Esophagus squamous epithelium (tissue), 5 donors: ENCODE measurements at regions not wholly inside any gene's neighbourhood (a gene's known extent, or its start where the extent isn't known, plus 50 kb on each side); places are given as distances from the start of the nearest gene placed in this dataset.

ENCODE experiments used
- DNase-seq: peaks from one replicate; lab custom pipeline; 2025; lab: John Stamatoyannopoulos, UW
- H3K27ac ChIP-seq, 4 donors: fragments of 200-600 bp; sonication (generic); one replicate each; pipeline ENCODE4 v1.5.1; 2016 to 2019; ENCODE audit warnings: mild to moderate bottlenecking in 1 of 4
- H3K27me3 ChIP-seq, 4 donors: fragments of 200-600 bp; sonication (generic); 1 replicate in 3 of 4; 2 replicates in 1 of 4; pipeline versions ENCODE4 v1.5.1 to v1.6.0; 2017 to 2021; ENCODE audit warnings: antibody characterized with exemption in 1 of 4
- H3K36me3 ChIP-seq, 3 donors: fragments of 200-600 bp; sonication (generic); one replicate each; pipeline ENCODE4 v1.5.1; 2016 to 2019
- H3K4me1 ChIP-seq, 3 donors: fragments of 200-600 bp; sonication (generic); one replicate each; pipeline ENCODE4 v1.5.1; 2017 to 2019
- H3K4me3 ChIP-seq, 4 donors: fragments of 200-600 bp; sonication (generic); 1 replicate in 3 of 4; 2 replicates in 1 of 4; pipeline ENCODE4 v1.5.1; 2016 to 2019; ENCODE audit warnings: mild to moderate bottlenecking in 2 of 4, moderate library complexity in 1 of 4
- H3K9me3 ChIP-seq, 3 donors: fragments of 200-600 bp; sonication (generic); one replicate each; pipeline ENCODE4 v1.5.1; 2016 to 2019
- CTCF ChIP-seq, 6 experiments: fragments of 450-650 bp in 4 of 6; fragments of 200-600 bp in 2 of 6; sonication (generic) in 2 of 6; IDR thresholded peaks; one replicate each; pipeline ENCODE4 v1.5.1; 2016 to 2019; ENCODE audit warnings: antibody characterized with exemption in 6 of 6, mild to moderate bottlenecking in 4 of 6, moderate library complexity in 4 of 6
- POLR2A ChIP-seq, 4 donors: fragments of 450-650 bp; IDR thresholded peaks; one replicate each; pipeline ENCODE4 v1.6.1; 2017; ENCODE audit warnings: antibody characterized with exemption in 4 of 4, mild to moderate bottlenecking in 4 of 4, moderate library complexity in 3 of 4
- WGBS, 2 donors: methylation state at CpG; one replicate each; pipeline ENCODE4 v1.1.5; 2018; 5-methylcytosine and 5-hydroxymethylcytosine counted together
- intact Hi-C: fragments of 100-400 bp; cut with DNase I; formaldehyde crosslinking; loops from one replicate; pipeline ENCODE4 v1.15.0; 2022
- donor health status: DM: yes; HTN: yes; CAD: no.

GRCh38 chr5:53815471-53815870, 255.0 kb downstream of the NDUFS4 start:
- Histone ChIP-seq H3K27me3 (no peaks in the 10 kb centered on the region), H3K4me1 (no peaks in the 10 kb centered on the region), H3K36me3 (no peaks in the 10 kb centered on the region), H3K9me3 (no peaks in the 10 kb centered on the region), H3K27ac (no peak overlapping the region), H3K4me3 (no peak overlapping the region)
- 92 to 100% methylated on average over 2 of the region's 2 CpGs for WGBS, 2 donors
- intact Hi-C loops = no loop called here
- DNase-seq = no peak
- TF ChIP-seq POLR2A (IDR thresholded peaks at IDR 0.05) = no peak
- no peak for TF ChIP-seq CTCF (IDR thresholded peaks at IDR 0.05)

- intact Hi-C loops = no loop called here
- Histone ChIP-seq H3K4me3 (no peak overlapping the region), H3K9me3 (no peaks in the 10 kb centered on the region), H3K4me1 (no peaks in the 10 kb centered on the region), H3K27ac (no peak overlapping the region), H3K27me3 (no peaks in the 10 kb centered on the region), H3K36me3 (no peaks in the 10 kb centered on the region)
- TF ChIP-seq CTCF (IDR thresholded peaks at IDR 0.05) (no peak), POLR2A (IDR thresholded peaks at IDR 0.05) (no peak)
- DNase-seq = no peak
These were observed 256.7 kb downstream of the NDUFS4 start for GRCh38 chr5:53817183-53817582.

GRCh38 chr5:53819482-53819881, 259.0 kb downstream of the NDUFS4 start:
- intact Hi-C loops = no loop called here
- H3K27ac ChIP-seq = no peak overlapping the region
- 84% methylated on average over 8 of the region's 8 CpGs; no CpG with 5 or more reads in 1 of the 2 donors for WGBS, 2 donors

GRCh38 chr5:53820119-53820801, 259.8 kb downstream of the NDUFS4 start:
- H3K36me3 ChIP-seq = no peaks in the 10 kb centered on the region
- H3K4me3 ChIP-seq = no peak overlapping the region
- intact Hi-C loops = no loop called here
- no peaks in the 10 kb centered on the region for H3K4me1 ChIP-seq
- H3K27ac ChIP-seq = no peak overlapping the region
- TF ChIP-seq POLR2A (IDR thresholded peaks at IDR 0.05) = no peak
- TF ChIP-seq CTCF (IDR thresholded peaks at IDR 0.05) = no peak
- WGBS, 2 donors = 48 to 77% methylated on average over 2 of the region's 2 CpGs
- no peak for DNase-seq
- H3K9me3 ChIP-seq = no peaks in the 10 kb centered on the region
- H3K27me3 ChIP-seq = no peaks in the 10 kb centered on the region

More at GRCh38 chr5:53819482-53819881, 259.0 kb downstream of the NDUFS4 start:
- Histone ChIP-seq H3K4me3 (no peak overlapping the region), H3K27me3 (no peaks in the 10 kb centered on the region), H3K9me3 (no peaks in the 10 kb centered on the region), H3K36me3 (no peaks in the 10 kb centered on the region), H3K4me1 (no peaks in the 10 kb centered on the region)
- no peak for DNase-seq
- TF ChIP-seq POLR2A (IDR thresholded peaks at IDR 0.05) = no peak
- TF ChIP-seq CTCF (IDR thresholded peaks at IDR 0.05) = no peak

- Histone ChIP-seq H3K27me3 (no peaks in the 10 kb centered on the region), H3K9me3 (no peaks in the 10 kb centered on the region), H3K4me1 (no peaks in the 10 kb centered on the region), H3K27ac (no peak overlapping the region), H3K4me3 (no peak overlapping the region), H3K36me3 (no peaks in the 10 kb centered on the region)
- no peak for DNase-seq
- TF ChIP-seq POLR2A (IDR thresholded peaks at IDR 0.05) = no peak
- TF ChIP-seq CTCF (IDR thresholded peaks at IDR 0.05) = no peak
- intact Hi-C loops = no loop called here
- 73 to 93% methylated on average over 3 of the region's 3 CpGs for WGBS, 2 donors
These were observed 260.3 kb downstream of the NDUFS4 start for GRCh38 chr5:53820802-53821171.
